Coronary artery (tissue), 2 donors: ENCODE measurements at regions not wholly inside any gene's neighbourhood (a gene's known extent, or its start where the extent isn't known, plus 50 kb on each side); places are given as distances from the start of the nearest gene placed in this dataset.

Source experiments
- DNase-seq: peaks from one replicate; pipeline ENCODE4 v3.0.0-alpha.2; 2017; ENCODE audit warnings: low spot score
- H3K27ac ChIP-seq, 2 donors: fragments of 200-600 bp; sonication (generic); one replicate each; pipeline ENCODE4 v1.5.1; 2016 to 2019
- H3K4me3 ChIP-seq: fragments of 200-600 bp; sonication (generic); 2 replicates; pipeline ENCODE4 v1.5.1; 2016; ENCODE audit warnings: mild to moderate bottlenecking, moderate library complexity
- TF ChIP-seq, protein P1 (sequence below): fragments of 200-600 bp; sonication (generic); IDR thresholded peaks from one replicate; pipeline ENCODE4 v1.5.1; 2019; ENCODE audit warnings: antibody characterized with exemption

DNA sequence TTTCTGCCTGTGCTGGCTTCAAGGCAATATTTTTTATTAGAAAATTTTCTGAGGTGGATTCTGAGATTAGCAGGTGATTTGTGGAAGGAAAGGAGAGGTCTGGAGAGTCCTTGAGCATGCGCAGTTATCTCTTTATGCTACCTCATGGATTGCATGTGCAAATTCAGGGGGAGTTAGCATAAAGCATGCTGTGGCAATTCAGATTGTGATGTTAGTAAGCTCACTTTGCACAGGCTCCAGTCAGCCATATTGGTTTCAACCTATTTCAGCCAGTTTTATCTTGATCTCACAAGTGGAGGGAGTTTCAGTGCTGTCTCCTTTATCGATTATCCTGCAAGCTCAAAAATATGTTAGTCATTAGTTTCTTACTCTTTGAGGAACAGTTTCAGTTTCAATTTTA is 2012.3 kb upstream of the PIK3C3 start:
- no peak overlapping the region for H3K27ac ChIP-seq
- H3K4me3 ChIP-seq: no peak overlapping the region
- TF ChIP-seq, protein P1, sequence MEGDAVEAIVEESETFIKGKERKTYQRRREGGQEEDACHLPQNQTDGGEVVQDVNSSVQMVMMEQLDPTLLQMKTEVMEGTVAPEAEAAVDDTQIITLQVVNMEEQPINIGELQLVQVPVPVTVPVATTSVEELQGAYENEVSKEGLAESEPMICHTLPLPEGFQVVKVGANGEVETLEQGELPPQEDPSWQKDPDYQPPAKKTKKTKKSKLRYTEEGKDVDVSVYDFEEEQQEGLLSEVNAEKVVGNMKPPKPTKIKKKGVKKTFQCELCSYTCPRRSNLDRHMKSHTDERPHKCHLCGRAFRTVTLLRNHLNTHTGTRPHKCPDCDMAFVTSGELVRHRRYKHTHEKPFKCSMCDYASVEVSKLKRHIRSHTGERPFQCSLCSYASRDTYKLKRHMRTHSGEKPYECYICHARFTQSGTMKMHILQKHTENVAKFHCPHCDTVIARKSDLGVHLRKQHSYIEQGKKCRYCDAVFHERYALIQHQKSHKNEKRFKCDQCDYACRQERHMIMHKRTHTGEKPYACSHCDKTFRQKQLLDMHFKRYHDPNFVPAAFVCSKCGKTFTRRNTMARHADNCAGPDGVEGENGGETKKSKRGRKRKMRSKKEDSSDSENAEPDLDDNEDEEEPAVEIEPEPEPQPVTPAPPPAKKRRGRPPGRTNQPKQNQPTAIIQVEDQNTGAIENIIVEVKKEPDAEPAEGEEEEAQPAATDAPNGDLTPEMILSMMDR: no peak
- no peak for DNase-seq

DNA sequence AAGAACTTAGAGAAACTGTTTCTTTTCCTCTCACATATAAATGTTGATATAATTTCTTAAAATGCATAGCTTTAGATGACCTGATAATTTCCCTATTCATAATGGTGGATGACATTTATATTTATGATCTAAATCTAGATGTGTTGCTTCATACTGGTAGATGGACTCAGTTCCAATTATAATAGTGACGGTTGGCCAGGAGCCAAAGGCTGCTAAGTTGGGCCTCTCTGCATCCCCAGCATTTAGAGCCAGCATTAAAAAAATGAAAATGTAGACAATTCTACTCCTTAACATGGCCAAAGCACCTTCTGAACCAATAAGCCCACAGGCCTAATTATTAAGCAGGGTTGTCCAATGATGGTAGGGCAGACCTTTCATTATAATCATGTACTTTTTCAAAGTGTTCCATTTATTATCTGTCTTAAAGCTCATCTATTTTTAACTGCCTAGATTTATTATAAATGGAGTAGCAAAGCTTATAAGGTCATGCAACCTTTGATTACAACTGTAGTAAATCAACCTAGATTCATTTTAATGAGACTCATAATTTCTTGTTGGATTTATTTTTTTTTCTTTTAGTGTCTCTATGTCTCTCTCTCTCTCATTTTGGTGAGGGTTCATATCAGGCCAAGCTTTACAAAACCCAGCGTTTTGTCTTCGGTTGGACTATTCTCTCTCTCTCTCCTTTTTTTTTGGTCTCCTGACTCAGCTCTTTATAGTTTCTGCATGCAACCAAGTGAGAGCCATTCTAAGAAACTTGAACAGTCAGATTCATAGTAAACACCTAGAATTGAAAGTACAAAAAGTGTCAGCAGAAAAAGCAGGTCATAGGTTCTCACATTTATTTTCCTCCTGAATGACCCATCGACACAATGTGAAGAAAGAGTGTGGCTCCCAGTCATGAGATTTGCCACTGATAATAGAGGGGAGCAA is 2016.1 kb upstream of the PIK3C3 start:
- no peak for DNase-seq
- no peak overlapping the region for H3K27ac ChIP-seq
- TF ChIP-seq, protein P1: no peak

DNA sequence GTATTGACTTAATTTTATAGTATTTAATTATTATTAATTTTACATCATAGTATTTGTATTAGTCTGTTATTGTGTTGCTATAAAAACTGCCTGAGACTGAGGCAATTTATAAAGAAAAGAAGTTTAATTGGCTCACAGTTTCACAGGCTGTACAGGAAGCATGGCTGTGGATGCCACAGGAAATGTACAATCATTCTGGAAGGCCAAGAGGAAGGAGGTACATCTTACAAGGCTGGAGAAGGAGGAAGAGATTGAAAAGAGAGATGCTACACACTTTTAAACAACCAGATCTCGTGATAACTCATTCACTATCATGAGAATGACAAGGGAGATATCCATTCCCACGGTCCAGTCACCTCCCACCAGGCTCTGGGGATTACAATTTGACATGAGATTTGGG is 2019.4 kb upstream of the PIK3C3 start:
- H3K27ac ChIP-seq: no peak overlapping the region
- no peak overlapping the region for H3K4me3 ChIP-seq

More for the DNA sequence above, 2016.1 kb upstream of the PIK3C3 start:
- H3K4me3 ChIP-seq: no peak overlapping the region

DNA sequence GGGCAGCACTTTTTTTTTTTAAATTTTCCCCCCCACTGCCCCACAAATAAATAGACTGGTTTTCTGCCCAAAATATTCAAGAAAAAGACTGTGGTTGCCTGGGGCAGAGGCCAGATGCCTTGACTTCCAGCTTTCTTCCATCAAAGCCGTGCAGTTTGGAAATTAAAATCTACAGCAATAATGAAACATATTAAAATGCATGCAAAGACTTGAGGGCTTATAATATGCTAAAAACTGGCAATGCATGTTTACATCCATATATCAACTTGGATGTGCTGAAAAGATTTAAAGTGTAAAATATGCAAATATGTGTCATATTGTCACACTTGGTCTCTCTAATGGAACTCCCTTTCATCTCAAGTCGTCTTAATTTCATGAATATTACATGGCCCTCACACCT is 2036.2 kb upstream of the PIK3C3 start:
- DNase-seq: no peak
- no peak overlapping the region for H3K4me3 ChIP-seq
- TF ChIP-seq, protein P1: no peak
- H3K27ac ChIP-seq: no peak overlapping the region

More for the DNA sequence above, 2019.4 kb upstream of the PIK3C3 start:
- no peak for DNase-seq
- TF ChIP-seq, protein P1: no peak

DNA sequence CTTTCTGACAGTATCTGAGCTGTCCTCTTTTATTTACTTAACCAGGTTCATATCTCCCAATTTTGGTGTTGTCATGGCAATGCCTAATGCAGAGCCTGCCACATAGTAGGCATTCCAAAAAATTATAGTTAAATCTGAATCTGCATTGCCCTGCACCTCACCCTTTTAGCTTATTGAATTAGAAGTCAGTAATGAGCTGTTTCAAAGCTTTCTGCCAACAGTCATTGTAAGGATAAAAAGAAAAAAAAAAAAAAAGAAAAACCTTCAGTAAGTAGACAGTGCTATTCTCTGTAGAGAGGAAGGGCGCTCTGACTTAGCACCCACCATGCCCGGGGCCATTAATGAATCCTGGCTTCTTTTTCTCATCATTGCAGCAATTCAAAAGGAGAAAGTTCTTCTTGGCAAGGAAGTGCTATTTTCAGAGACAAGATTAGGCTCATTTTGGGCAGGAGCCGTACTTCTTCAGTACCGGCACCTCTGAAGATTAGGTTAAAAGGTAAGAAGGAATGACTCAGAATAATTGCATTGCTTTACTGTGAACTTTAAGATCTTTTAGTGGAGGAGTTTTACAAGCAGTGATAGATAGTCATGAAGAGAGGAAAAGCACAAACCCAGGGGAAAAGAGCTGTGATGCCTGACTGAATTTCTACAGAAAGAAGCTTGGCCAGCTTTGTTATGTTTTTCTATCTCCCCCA is 2041.2 kb upstream of the PIK3C3 start:
- no peak overlapping the region for H3K27ac ChIP-seq
- no peak for DNase-seq
- no peak overlapping the region for H3K4me3 ChIP-seq
- TF ChIP-seq, protein P1: no peak

DNA sequence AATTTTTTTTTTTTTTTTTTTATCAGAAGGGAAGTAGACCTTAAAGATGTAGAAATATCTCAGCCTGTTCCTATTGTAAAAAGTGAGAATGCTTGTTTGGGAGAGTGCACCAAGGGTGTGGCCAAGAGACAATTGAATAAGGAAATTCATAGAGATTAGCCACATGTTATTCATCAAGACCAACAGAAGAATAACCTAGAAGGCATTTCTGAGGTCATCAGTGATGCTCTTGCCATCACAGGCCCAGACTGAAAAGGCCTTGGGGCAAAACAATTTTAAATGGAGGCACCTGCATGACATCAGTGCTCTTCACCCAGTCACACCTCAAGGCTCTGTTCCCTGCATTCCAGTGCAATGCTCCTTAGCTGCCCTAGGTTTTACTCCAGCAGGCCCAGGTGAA is 2043.3 kb upstream of the PIK3C3 start:
- DNase-seq: no peak
- Histone ChIP-seq H3K4me3 (no peak overlapping the region), H3K27ac (no peak overlapping the region)
- TF ChIP-seq, protein P1: no peak
